GM23338 (cell line): ENCODE measurements at regions not wholly inside any gene's neighbourhood (a gene's known extent, or its start where the extent isn't known, plus 50 kb on each side); places are given as distances from the start of the nearest gene placed in this dataset.

ENCODE experiments used
- ATAC-seq: fragments of 200-7000 bp; cut with Tn5 transposase; 3 replicates; pipeline ENCODE4 v1.9.1; 2020
- DNase-seq: peaks from one replicate; pipeline ENCODE4 v3.0.0-alpha.2; 2015; ENCODE audit warnings: low spot score
- H2AFZ ChIP-seq: fragments of 200-600 bp; sonication (generic); 2 replicates; pipeline ENCODE4 v1.8.0; 2016; ENCODE audit warnings: antibody characterized with exemption, mild to moderate bottlenecking, moderate library complexity
- H3F3A ChIP-seq: fragments of 200-600 bp; sonication (generic); replicated peaks from 2 replicates; pipeline ENCODE4 v1.8.0; 2017; ENCODE audit warnings: antibody characterized with exemption, mixed run types, low read depth
- H3K27ac ChIP-seq: fragments of 200-600 bp; sonication (generic); 2 replicates; pipeline ENCODE4 v1.6.1; 2016; ENCODE audit warnings: low read depth
- H3K27me3 ChIP-seq: fragments of 200-600 bp; sonication (generic); 2 replicates; pipeline ENCODE4 v1.8.0; 2016; ENCODE audit warnings: mild to moderate bottlenecking, mixed run types, moderate library complexity; ENCODE audit not compliant: insufficient read depth
- H3K36me3 ChIP-seq: fragments of 200-600 bp; sonication (generic); 2 replicates; pipeline ENCODE4 v1.8.0; 2016; ENCODE audit warnings: mild to moderate bottlenecking; ENCODE audit not compliant: insufficient read depth
- H3K4me1 ChIP-seq: fragments of 200-600 bp; sonication (generic); 2 replicates; pipeline ENCODE4 v1.8.0; 2016; ENCODE audit warnings: mild to moderate bottlenecking, moderate library complexity; ENCODE audit not compliant: insufficient read depth
- H3K4me2 ChIP-seq: fragments of 200-600 bp; sonication (generic); 2 replicates; pipeline ENCODE4 v1.7.1; 2017; ENCODE audit warnings: mixed run types
- H3K4me3 ChIP-seq: fragments of 200-600 bp; sonication (generic); 2 replicates; pipeline ENCODE4 v1.6.1; 2016; ENCODE audit warnings: mixed run types
- H3K79me2 ChIP-seq: fragments of 200-600 bp; sonication (generic); replicated peaks from 2 replicates; pipeline ENCODE4 v1.8.0; 2017; ENCODE audit warnings: mild to moderate bottlenecking; ENCODE audit not compliant: insufficient read depth
- H3K9me2 ChIP-seq: fragments of 200-600 bp; sonication (generic); 2 replicates; pipeline ENCODE4 v1.8.0; 2017; ENCODE audit not compliant: insufficient read depth
- H4K20me1 ChIP-seq: fragments of 200-600 bp; sonication (generic); replicated peaks from 2 replicates; pipeline ENCODE4 v1.8.0; 2017; ENCODE audit warnings: mild to moderate bottlenecking; ENCODE audit not compliant: insufficient read depth
- H3K27ac Mint-ChIP-seq: 2 replicates; pipeline ENCODE4 v1.8.0; 2020; ENCODE audit warnings: inconsistent platforms, mild to moderate bottlenecking, moderate library complexity, mixed read lengths
- H3K27me3 Mint-ChIP-seq: 3 replicates; pipeline ENCODE4 v1.8.0; 2022; ENCODE audit warnings: low read depth, mild to moderate bottlenecking, moderate library complexity, mixed read lengths, inconsistent platforms; ENCODE audit not compliant: insufficient read depth, poor library complexity
- H3K36me3 Mint-ChIP-seq: 3 replicates; pipeline ENCODE4 v1.8.0; 2021; ENCODE audit warnings: low read depth, mild to moderate bottlenecking, inconsistent platforms, moderate library complexity, mixed read lengths
- H3K4me1 Mint-ChIP-seq: 3 replicates; pipeline ENCODE4 v1.8.0; 2020; ENCODE audit warnings: mild to moderate bottlenecking, inconsistent platforms, mixed read lengths
- H3K4me3 Mint-ChIP-seq: 3 replicates; pipeline ENCODE4 v1.8.0; 2021; ENCODE audit warnings: moderate library complexity, mild to moderate bottlenecking, inconsistent platforms, mixed read lengths
- H3K9me3 Mint-ChIP-seq: 3 replicates; pipeline ENCODE4 v1.8.0; 2020; ENCODE audit warnings: moderate library complexity, mild to moderate bottlenecking, inconsistent platforms, mixed read lengths
- CREB1 ChIP-seq: fragments of 250-450 bp; sonication (Bioruptor Pico); IDR thresholded peaks from 2 replicates; pipeline ENCODE4 v1.5.0; 2020; ENCODE audit warnings: low read depth, mild to moderate bottlenecking, moderate library complexity
- CTCF ChIP-seq, 2 experiments: fragments of 200-600 bp in 1 of 2; sonication (generic) in 1 of 2; conservative IDR thresholded peaks; 2 replicates each; pipeline versions ENCODE4 v1.5.1 to v1.6.1; 2016 to 2017; ENCODE audit warnings: antibody characterized with exemption in 2 of 2, low read depth in 2 of 2, mild to moderate bottlenecking in 2 of 2, moderate library complexity in 1 of 2
- ETS1 ChIP-seq: IDR thresholded peaks from 2 replicates; pipeline ENCODE4 v1.6.1; 2016; ENCODE audit warnings: antibody characterized with exemption
- EZH2 ChIP-seq: fragments of 200-600 bp; sonication (generic); IDR thresholded peaks from one replicate; pipeline ENCODE4 v1.8.0; 2017; ENCODE audit warnings: antibody characterized with exemption, mild to moderate bottlenecking, low read depth; ENCODE audit not compliant: unreplicated experiment
- EZH2phosphoT487 ChIP-seq: fragments of 200-600 bp; sonication (generic); IDR thresholded peaks from one replicate; pipeline ENCODE4 v1.8.1; 2018; ENCODE audit warnings: antibody characterized with exemption; ENCODE audit not compliant: unreplicated experiment
- JUNB ChIP-seq: IDR thresholded peaks from one replicate; pipeline ENCODE4 v1.6.1; 2016; ENCODE audit warnings: antibody characterized with exemption; ENCODE audit not compliant: unreplicated experiment
- NANOG ChIP-seq: IDR thresholded peaks from 2 replicates; pipeline ENCODE4 v1.6.1; 2016; ENCODE audit warnings: antibody characterized with exemption, borderline replicate concordance
- POLR2AphosphoS5 ChIP-seq: IDR thresholded peaks from 2 replicates; pipeline ENCODE4 v1.6.1; 2016; ENCODE audit warnings: antibody characterized with exemption, low read depth
- ZNF331 ChIP-seq: fragments of 250-450 bp; sonication (Bioruptor Pico); IDR thresholded peaks from 2 replicates; pipeline ENCODE4 v1.5.0; 2020; ENCODE audit warnings: low read depth, mild to moderate bottlenecking, moderate library complexity
- ZNF462 ChIP-seq: fragments of 250-450 bp; sonication (Bioruptor Pico); IDR thresholded peaks from 2 replicates; pipeline ENCODE4 v1.5.0; 2020; ENCODE audit warnings: mild to moderate bottlenecking, moderate library complexity

DNA sequence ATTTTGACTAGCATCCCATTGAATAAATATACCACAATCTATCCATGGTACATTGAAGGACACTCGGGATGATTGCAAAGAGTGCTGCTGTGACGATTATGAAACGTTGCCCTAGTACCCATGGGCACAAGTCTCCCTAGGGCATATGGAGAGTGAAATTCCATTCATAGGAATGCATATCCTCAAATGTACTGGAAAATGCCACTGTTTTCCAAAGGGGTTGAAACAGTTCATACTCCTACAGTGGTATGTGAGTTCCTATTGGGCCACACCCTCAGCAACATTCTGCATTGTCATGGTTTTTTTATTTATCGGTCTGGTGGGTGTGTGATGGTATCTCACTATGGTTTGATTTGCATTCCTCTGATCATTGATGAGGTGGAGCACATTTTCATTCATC, 130.6 kb downstream of the TWIST2 start:
- Mint-ChIP-seq H3K27me3 (no peaks in the 10 kb centered on the region), H3K4me1 (no peaks in the 10 kb centered on the region), H3K9me3 (peaks cover 9% of the 10 kb centered on the region), H3K36me3 (no peaks in the 10 kb centered on the region), H3K27ac (no peak overlapping the region), H3K4me3 (no peak overlapping the region)
- H3K9me2 ChIP-seq = no peaks in the 10 kb centered on the region; the same call in 1 of the 2 replicates
- H3K36me3 ChIP-seq = no peaks in the 10 kb centered on the region
- ATAC-seq = no peak
- H3K4me2 ChIP-seq = no peak overlapping the region
- no peaks in the 10 kb centered on the region for H3K4me1 ChIP-seq
- no peaks in the 10 kb centered on the region for H3K79me2 ChIP-seq
- H2AFZ ChIP-seq = no peak overlapping the region
- H3F3A ChIP-seq = no peaks in the 10 kb centered on the region
- DNase-seq = no peak
- H3K27me3 ChIP-seq = no peaks in the 10 kb centered on the region
- H3K4me3 ChIP-seq = no peak overlapping the region
- H3K27ac ChIP-seq = no peak overlapping the region
- no peaks in the 10 kb centered on the region for H4K20me1 ChIP-seq
- TF ChIP-seq EZH2phosphoT487 (no peak), JUNB (no peak), CTCF (conservative IDR thresholded peaks at IDR 0.05; ENCODE audit: low read depth in 2 of 2) (no peak), POLR2AphosphoS5 (no peak), ZNF462 (CRISPR knock-in tag) (no peak), EZH2 (no peak), CREB1 (CRISPR knock-in tag) (no peak), NANOG (no peak), ZNF331 (CRISPR knock-in tag) (no peak), ETS1 (no peak)
